SK-N-SH treated with all-trans-retinoic acid at 6 μM for 48 hours (cell line): ENCODE measurements at regions not wholly inside any gene's neighbourhood (a gene's known extent, or its start where the extent isn't known, plus 50 kb on each side); places are given as distances from the start of the nearest gene placed in this dataset.

Source experiments
- CSDC2 ChIP-seq: fragments of 250-450 bp; sonication (Bioruptor Pico); IDR thresholded peaks from 2 replicates; pipeline ENCODE4 v1.5.0; 2020; ENCODE audit warnings: mild to moderate bottlenecking, moderate library complexity
- ISL1 ChIP-seq: fragments of 250-450 bp; sonication (Bioruptor Pico); IDR thresholded peaks from 2 replicates; pipeline ENCODE4 v2.1.2; 2022; ENCODE audit warnings: mild to moderate bottlenecking, moderate library complexity
- PATZ1 ChIP-seq: fragments of 250-450 bp; sonication (Bioruptor Pico); IDR thresholded peaks from 2 replicates; pipeline ENCODE4 v1.8.0; 2020; ENCODE audit warnings: mild to moderate bottlenecking, moderate library complexity, borderline replicate concordance
- PPARA ChIP-seq: fragments of 250-450 bp; sonication (Bioruptor Pico); IDR thresholded peaks from 2 replicates; pipeline ENCODE4 v1.5.0; 2020; ENCODE audit warnings: mild to moderate bottlenecking, borderline replicate concordance
- RARB ChIP-seq: fragments of 250-450 bp; sonication (Bioruptor Pico); IDR thresholded peaks from 2 replicates; pipeline ENCODE4 v1.8.0; 2021; ENCODE audit warnings: mild to moderate bottlenecking, moderate library complexity
- SNAI2 ChIP-seq: fragments of 250-450 bp; sonication (Bioruptor Pico); IDR thresholded peaks from 2 replicates; pipeline ENCODE4 v1.5.0; 2020; ENCODE audit warnings: mild to moderate bottlenecking, moderate library complexity
- TCF4 ChIP-seq: fragments of 250-450 bp; sonication (Bioruptor Pico); IDR thresholded peaks from 2 replicates; pipeline ENCODE4 v1.8.0; 2021; ENCODE audit warnings: mild to moderate bottlenecking, moderate library complexity, borderline replicate concordance
- TOX ChIP-seq: fragments of 250-450 bp; sonication (Bioruptor Pico); IDR thresholded peaks from 2 replicates; pipeline ENCODE4 v1.8.0; 2021; ENCODE audit warnings: mild to moderate bottlenecking, moderate library complexity, borderline replicate concordance
- ZC3H10 ChIP-seq: fragments of 250-450 bp; sonication (Bioruptor Pico); IDR thresholded peaks from 2 replicates; pipeline ENCODE4 v1.5.1; 2021; ENCODE audit warnings: mild to moderate bottlenecking, moderate library complexity
- ZFP3 ChIP-seq: fragments of 250-450 bp; sonication (Bioruptor Pico); IDR thresholded peaks from 2 replicates; pipeline ENCODE4 v1.5.0; 2020; ENCODE audit warnings: mild to moderate bottlenecking, moderate library complexity
- ZFP30 ChIP-seq: fragments of 450-650 bp; formaldehyde crosslinking; IDR thresholded peaks from 2 replicates; pipeline ENCODE4 v1.5.0; 2022; ENCODE audit warnings: mild to moderate bottlenecking, moderate library complexity
- TF ChIP-seq, protein P1 (sequence below): fragments of 250-450 bp; sonication (Bioruptor Pico); IDR thresholded peaks from 2 replicates; pipeline ENCODE4 v1.5.1; 2020; ENCODE audit warnings: low read depth, mild to moderate bottlenecking, moderate library complexity
- TF ChIP-seq, protein P2 (sequence below): fragments of 250-450 bp; sonication (Bioruptor Pico); IDR thresholded peaks from 2 replicates; pipeline ENCODE4 v1.5.1; 2021; ENCODE audit warnings: mild to moderate bottlenecking, moderate library complexity
- TF ChIP-seq, protein P3 (sequence below): fragments of 250-450 bp; sonication (Bioruptor Pico); IDR thresholded peaks from 2 replicates; pipeline ENCODE4 v1.8.0; 2021; ENCODE audit warnings: low read depth, mild to moderate bottlenecking, moderate library complexity, borderline replicate concordance

DNA sequence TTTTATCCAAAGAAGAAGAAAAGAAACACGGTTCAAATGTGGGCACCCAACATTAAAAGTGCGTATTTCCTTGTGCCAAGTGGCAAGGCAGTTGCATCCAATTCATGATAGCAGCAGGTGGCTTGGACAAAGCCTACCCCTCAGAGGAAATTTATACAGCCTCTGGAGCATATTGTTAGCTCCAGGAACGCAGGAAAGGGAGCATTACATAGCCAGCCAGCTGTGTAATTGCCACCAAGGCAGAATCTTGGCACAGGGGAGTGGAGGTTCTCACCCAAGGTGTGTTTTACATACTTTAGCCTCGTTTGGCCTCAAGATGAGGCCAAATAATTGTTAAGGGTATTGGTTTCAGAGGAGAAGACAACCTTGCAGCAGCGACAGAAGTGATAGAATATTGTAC is 526.9 kb downstream of the TMEM182 start:
- TF ChIP-seq ZFP30 (CRISPR knock-in tag) (no peak), PATZ1 (no peak), SNAI2 (CRISPR knock-in tag) (no peak), ZFP3 (CRISPR knock-in tag) (no peak), ISL1 (CRISPR knock-in tag) (no peak), RARB (CRISPR knock-in tag) (no peak), CSDC2 (CRISPR knock-in tag) (no peak), ZC3H10 (CRISPR knock-in tag) (no peak), PPARA (no peak), TCF4 (CRISPR knock-in tag) (no peak), TOX (CRISPR knock-in tag) (no peak)
- TF ChIP-seq, protein P1, sequence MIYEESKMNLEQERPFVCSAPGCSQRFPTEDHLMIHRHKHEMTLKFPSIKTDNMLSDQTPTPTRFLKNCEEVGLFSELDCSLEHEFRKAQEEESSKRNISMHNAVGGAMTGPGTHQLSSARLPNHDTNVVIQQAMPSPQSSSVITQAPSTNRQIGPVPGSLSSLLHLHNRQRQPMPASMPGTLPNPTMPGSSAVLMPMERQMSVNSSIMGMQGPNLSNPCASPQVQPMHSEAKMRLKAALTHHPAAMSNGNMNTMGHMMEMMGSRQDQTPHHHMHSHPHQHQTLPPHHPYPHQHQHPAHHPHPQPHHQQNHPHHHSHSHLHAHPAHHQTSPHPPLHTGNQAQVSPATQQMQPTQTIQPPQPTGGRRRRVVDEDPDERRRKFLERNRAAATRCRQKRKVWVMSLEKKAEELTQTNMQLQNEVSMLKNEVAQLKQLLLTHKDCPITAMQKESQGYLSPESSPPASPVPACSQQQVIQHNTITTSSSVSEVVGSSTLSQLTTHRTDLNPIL (CRISPR knock-in tag): no peak
- TF ChIP-seq, protein P2, sequence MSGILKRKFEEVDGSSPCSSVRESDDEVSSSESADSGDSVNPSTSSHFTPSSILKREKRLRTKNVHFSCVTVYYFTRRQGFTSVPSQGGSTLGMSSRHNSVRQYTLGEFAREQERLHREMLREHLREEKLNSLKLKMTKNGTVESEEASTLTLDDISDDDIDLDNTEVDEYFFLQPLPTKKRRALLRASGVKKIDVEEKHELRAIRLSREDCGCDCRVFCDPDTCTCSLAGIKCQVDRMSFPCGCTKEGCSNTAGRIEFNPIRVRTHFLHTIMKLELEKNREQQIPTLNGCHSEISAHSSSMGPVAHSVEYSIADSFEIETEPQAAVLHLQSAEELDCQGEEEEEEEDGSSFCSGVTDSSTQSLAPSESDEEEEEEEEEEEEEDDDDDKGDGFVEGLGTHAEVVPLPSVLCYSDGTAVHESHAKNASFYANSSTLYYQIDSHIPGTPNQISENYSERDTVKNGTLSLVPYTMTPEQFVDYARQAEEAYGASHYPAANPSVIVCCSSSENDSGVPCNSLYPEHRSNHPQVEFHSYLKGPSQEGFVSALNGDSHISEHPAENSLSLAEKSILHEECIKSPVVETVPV (CRISPR knock-in tag): no peak
- TF ChIP-seq, protein P3, sequence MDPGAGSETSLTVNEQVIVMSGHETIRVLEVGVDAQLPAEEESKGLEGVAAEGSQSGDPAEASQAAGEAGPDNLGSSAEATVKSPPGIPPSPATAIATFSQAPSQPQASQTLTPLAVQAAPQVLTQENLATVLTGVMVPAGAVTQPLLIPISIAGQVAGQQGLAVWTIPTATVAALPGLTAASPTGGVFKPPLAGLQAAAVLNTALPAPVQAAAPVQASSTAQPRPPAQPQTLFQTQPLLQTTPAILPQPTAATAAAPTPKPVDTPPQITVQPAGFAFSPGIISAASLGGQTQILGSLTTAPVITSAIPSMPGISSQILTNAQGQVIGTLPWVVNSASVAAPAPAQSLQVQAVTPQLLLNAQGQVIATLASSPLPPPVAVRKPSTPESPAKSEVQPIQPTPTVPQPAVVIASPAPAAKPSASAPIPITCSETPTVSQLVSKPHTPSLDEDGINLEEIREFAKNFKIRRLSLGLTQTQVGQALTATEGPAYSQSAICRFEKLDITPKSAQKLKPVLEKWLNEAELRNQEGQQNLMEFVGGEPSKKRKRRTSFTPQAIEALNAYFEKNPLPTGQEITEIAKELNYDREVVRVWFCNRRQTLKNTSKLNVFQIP (CRISPR knock-in tag): no peak
